Esophagus squamous epithelium (tissue), 4 donors: ENCODE measurements at regions not wholly inside any gene's neighbourhood (a gene's known extent, or its start where the extent isn't known, plus 50 kb on each side); places are given as distances from the start of the nearest gene placed in this dataset.
"Not testable (repeated sequence)": the region's sequence is repeated elsewhere in the genome, so short reads cannot be mapped to it uniquely, and the experiment has no call there.

Source experiments
- CTCF ChIP-seq, 6 experiments: fragments of 450-650 bp in 4 of 6; fragments of 200-600 bp in 2 of 6; sonication (generic) in 2 of 6; IDR thresholded peaks; one replicate each; pipeline ENCODE4 v1.5.1; 2016 to 2019; ENCODE audit warnings: antibody characterized with exemption in 6 of 6, mild to moderate bottlenecking in 4 of 6, moderate library complexity in 4 of 6
- POLR2A ChIP-seq, 4 donors: fragments of 450-650 bp; IDR thresholded peaks; one replicate each; pipeline ENCODE4 v1.6.1; 2017; ENCODE audit warnings: antibody characterized with exemption in 4 of 4, mild to moderate bottlenecking in 4 of 4, moderate library complexity in 3 of 4

- TF ChIP-seq POLR2A, CTCF (IDR thresholded peaks at IDR 0.05): not testable (repeated sequence)
Observed at GRCh38 chr6:57986584-57986983, 669.2 kb downstream of the PRIM2 start.
